OCI-LY3 (cell line): ENCODE measurements at regions not wholly inside any gene's neighbourhood (a gene's known extent, or its start where the extent isn't known, plus 50 kb on each side); places are given as distances from the start of the nearest gene placed in this dataset.

Experiments used
- H2AFZ ChIP-seq: fragments of 200-600, 300-600 bp; shearing (Covaris generic); 2 replicates; pipeline ENCODE4 v1.6.0; 2014; ENCODE audit warnings: antibody characterized with exemption, low read depth, low read length
- H3K27ac ChIP-seq: fragments of 200-600, 300-600 bp; sonication (generic); 2 replicates; pipeline ENCODE4 v1.5.1; 2014; ENCODE audit warnings: mild to moderate bottlenecking, low read length, moderate library complexity, mixed read lengths
- H3K27me3 ChIP-seq: fragments of 200-600, 300-600 bp; sonication (generic); 2 replicates; pipeline ENCODE4 v1.6.1; 2014; ENCODE audit warnings: low read depth, low read length, mixed read lengths
- H3K36me3 ChIP-seq: fragments of 200-600, 300-600 bp; sonication (generic); replicated peaks from 2 replicates; pipeline ENCODE3; 2014; ENCODE audit warnings: low read depth, low read length, mixed read lengths
- H3K4me1 ChIP-seq: fragments of 300-600, 200-600 bp; sonication (generic); 2 replicates; pipeline ENCODE4 v1.6.1; 2014; ENCODE audit warnings: low read length, mixed read lengths
- H3K4me2 ChIP-seq: fragments of 200-600, 300-600 bp; sonication (generic); 2 replicates; pipeline ENCODE4 v1.6.1; 2014; ENCODE audit warnings: low read length, mixed read lengths
- H3K4me3 ChIP-seq: fragments of 300-600, 200-600 bp; sonication (generic); 2 replicates; pipeline ENCODE4 v1.5.1; 2014; ENCODE audit warnings: antibody characterized with exemption, mild to moderate bottlenecking, low read length, moderate library complexity
- H3K79me2 ChIP-seq: fragments of 300-600, 200-600 bp; shearing (Covaris generic); 2 replicates; pipeline ENCODE4 v1.6.1; 2014; ENCODE audit warnings: mild to moderate bottlenecking, low read length, mixed read lengths
- H3K9ac ChIP-seq: fragments of 300-600, 200-600 bp; shearing (Covaris generic); 2 replicates; pipeline ENCODE4 v1.6.0; 2014; ENCODE audit warnings: mild to moderate bottlenecking, low read length, moderate library complexity
- H3K9me3 ChIP-seq: fragments of 200-600, 300-600 bp; shearing (Covaris generic); 2 replicates; pipeline ENCODE4 v1.6.1; 2014; ENCODE audit warnings: low read length, mixed read lengths; ENCODE audit not compliant: insufficient read depth
- H4K20me1 ChIP-seq: fragments of 200-600, 300-600 bp; sonication (generic); 2 replicates; pipeline ENCODE4 v1.6.1; 2016; ENCODE audit warnings: low read length, mixed read lengths; ENCODE audit not compliant: insufficient read depth
- CTCF ChIP-seq: fragments of 200-600, 300-600 bp; sonication (generic); IDR thresholded peaks from 2 replicates; pipeline ENCODE4 v1.5.1; 2014; ENCODE audit warnings: antibody characterized with exemption, low read length, low read depth
- EZH2phosphoT487 ChIP-seq: fragments of 200-600 bp; shearing (Covaris generic); IDR thresholded peaks from 2 replicates; pipeline ENCODE4 v1.6.1; 2018; ENCODE audit warnings: antibody characterized with exemption, mixed run types, low read depth

- H3K79me2 ChIP-seq = no peaks in the 10 kb centered on the region
- no peaks in the 10 kb centered on the region for H3K36me3 ChIP-seq
- no peak overlapping the region for H2AFZ ChIP-seq
- H3K27me3 ChIP-seq = no peaks in the 10 kb centered on the region
- no peaks in the 10 kb centered on the region for H4K20me1 ChIP-seq
- no peak overlapping the region for H3K27ac ChIP-seq
- TF ChIP-seq EZH2phosphoT487 (no peak), CTCF (no peak)
- H3K4me3 ChIP-seq = no peak overlapping the region
- no peaks in the 10 kb centered on the region for H3K4me1 ChIP-seq
- H3K4me2 ChIP-seq = no peak overlapping the region
- H3K9ac ChIP-seq = no peak overlapping the region
- no peaks in the 10 kb centered on the region for H3K9me3 ChIP-seq
Observed at GRCh38 chr1:194369060-194369459, 1182.6 kb upstream of the B3GALT2 start.

GRCh38 chr1:194367121-194367520 is 1180.7 kb upstream of the B3GALT2 start:
- no peak overlapping the region for H3K4me2 ChIP-seq
- TF ChIP-seq EZH2phosphoT487 (no peak), CTCF (no peak)
- H3K9me3 ChIP-seq = no peaks in the 10 kb centered on the region
- no peaks in the 10 kb centered on the region for H4K20me1 ChIP-seq
- no peaks in the 10 kb centered on the region for H3K79me2 ChIP-seq
- H3K4me3 ChIP-seq = no peak overlapping the region
- no peaks in the 10 kb centered on the region for H3K36me3 ChIP-seq
- no peak overlapping the region for H3K9ac ChIP-seq
- H2AFZ ChIP-seq = no peak overlapping the region
- H3K27me3 ChIP-seq = no peaks in the 10 kb centered on the region
- H3K4me1 ChIP-seq = no peaks in the 10 kb centered on the region
- H3K27ac ChIP-seq = no peak overlapping the region

GRCh38 chr1:194366705-194367104 is 1180.3 kb upstream of the B3GALT2 start:
- Histone ChIP-seq H3K79me2 (no peaks in the 10 kb centered on the region), H2AFZ (no peak overlapping the region), H3K9me3 (no peaks in the 10 kb centered on the region), H3K9ac (no peak overlapping the region), H3K4me2 (no peak overlapping the region), H3K27ac (no peak overlapping the region), H3K27me3 (no peaks in the 10 kb centered on the region), H3K36me3 (no peaks in the 10 kb centered on the region), H4K20me1 (no peaks in the 10 kb centered on the region), H3K4me3 (no peak overlapping the region), H3K4me1 (no peaks in the 10 kb centered on the region)
- no peak for TF ChIP-seq CTCF
- no peak for TF ChIP-seq EZH2phosphoT487

- TF ChIP-seq CTCF (no peak), EZH2phosphoT487 (no peak)
- H2AFZ ChIP-seq = no peak overlapping the region
- no peak overlapping the region for H3K9ac ChIP-seq
- no peaks in the 10 kb centered on the region for H3K27me3 ChIP-seq
- H3K36me3 ChIP-seq = no peaks in the 10 kb centered on the region
- H3K4me3 ChIP-seq = no peak overlapping the region
- H3K9me3 ChIP-seq = no peaks in the 10 kb centered on the region
- no peaks in the 10 kb centered on the region for H3K79me2 ChIP-seq
- no peaks in the 10 kb centered on the region for H3K4me1 ChIP-seq
- H4K20me1 ChIP-seq = no peaks in the 10 kb centered on the region
- H3K27ac ChIP-seq = no peak overlapping the region
- H3K4me2 ChIP-seq = no peak overlapping the region
Observed at GRCh38 chr1:194362327-194362726, 1175.9 kb upstream of the B3GALT2 start.
